ENCODE measurements at regions not wholly inside any gene's neighbourhood (a gene's known extent, or its start where the extent isn't known, plus 50 kb on each side); places are given as distances from the start of the nearest gene placed in this dataset.

- DNase-seq (ENCODE audit: low read depth in 2 of 2, low spot score in 1 of 2), result no peak
These were observed 264.2 kb downstream of the ZSWIM6 start for GRCh38 chr5:61596265-61596664.

GRCh38 chr5:61597684-61598083 lies 265.6 kb downstream of the ZSWIM6 start:
- no peak for DNase-seq (ENCODE audit: low read depth in 2 of 2, low spot score in 1 of 2)

- no peak for DNase-seq (ENCODE audit: low read depth in 2 of 2, low spot score in 1 of 2)
These were observed 266.1 kb downstream of the ZSWIM6 start for GRCh38 chr5:61598126-61598525.

- no peak for DNase-seq (ENCODE audit: low read depth in 2 of 2, low spot score in 1 of 2)
These were observed 267.5 kb downstream of the ZSWIM6 start for GRCh38 chr5:61599370-61600122.

GRCh38 chr5:61600123-61600444 lies 268.0 kb downstream of the ZSWIM6 start:
- no peak for DNase-seq (ENCODE audit: low read depth in 2 of 2, low spot score in 1 of 2)

GRCh38 chr5:61600945-61601511 lies 269.0 kb downstream of the ZSWIM6 start:
- DNase-seq (ENCODE audit: low read depth in 2 of 2, low spot score in 1 of 2), result no peak

- DNase-seq (ENCODE audit: low read depth in 2 of 2, low spot score in 1 of 2), result no peak
These were observed 271.3 kb downstream of the ZSWIM6 start for GRCh38 chr5:61603211-61603908.

- no peak for DNase-seq (ENCODE audit: low read depth in 2 of 2, low spot score in 1 of 2)
These were observed 272.3 kb downstream of the ZSWIM6 start for GRCh38 chr5:61604076-61605025.

- DNase-seq (ENCODE audit: low read depth in 2 of 2, low spot score in 1 of 2), result no peak
These were observed 278.0 kb downstream of the ZSWIM6 start for GRCh38 chr5:61609840-61610677.

GRCh38 chr5:61610678-61611024 lies 278.6 kb downstream of the ZSWIM6 start:
- DNase-seq (ENCODE audit: low read depth in 2 of 2, low spot score in 1 of 2), result no peak

- DNase-seq (ENCODE audit: low read depth in 2 of 2, low spot score in 1 of 2), result no peak
These were observed 280.4 kb downstream of the ZSWIM6 start for GRCh38 chr5:61612431-61612830.

- no peak for DNase-seq (ENCODE audit: low read depth in 2 of 2, low spot score in 1 of 2)
These were observed 281.6 kb downstream of the ZSWIM6 start for GRCh38 chr5:61613679-61614078.

GRCh38 chr5:61614606-61615005 lies 282.5 kb downstream of the ZSWIM6 start:
- no peak for DNase-seq (ENCODE audit: low read depth in 2 of 2, low spot score in 1 of 2)

GRCh38 chr5:61617039-61617438 lies 285.0 kb downstream of the ZSWIM6 start:
- no peak for DNase-seq (ENCODE audit: low read depth in 2 of 2, low spot score in 1 of 2)

- no peak for DNase-seq (ENCODE audit: low read depth in 2 of 2, low spot score in 1 of 2)
These were observed 286.0 kb downstream of the ZSWIM6 start for GRCh38 chr5:61617995-61618525.

GRCh38 chr5:61618577-61618976 lies 286.5 kb downstream of the ZSWIM6 start:
- DNase-seq (ENCODE audit: low read depth in 2 of 2, low spot score in 1 of 2), result no peak

GRCh38 chr5:61619289-61619688 lies 287.2 kb downstream of the ZSWIM6 start:
- no peak for DNase-seq (ENCODE audit: low read depth in 2 of 2, low spot score in 1 of 2)

GRCh38 chr5:61619777-61620518 lies 287.9 kb downstream of the ZSWIM6 start:
- DNase-seq (ENCODE audit: low read depth in 2 of 2, low spot score in 1 of 2), result no peak

GRCh38 chr5:61620699-61621182 lies 288.7 kb downstream of the ZSWIM6 start:
- no peak for DNase-seq (ENCODE audit: low read depth in 2 of 2, low spot score in 1 of 2)
